Smooth muscle cell (in vitro differentiated cells): ENCODE measurements at regions not wholly inside any gene's neighbourhood (a gene's known extent, or its start where the extent isn't known, plus 50 kb on each side); places are given as distances from the start of the nearest gene placed in this dataset.

ENCODE experiments used
- DNase-seq: peaks from one replicate; lab custom pipeline; 2025; ENCODE audit not compliant: unreplicated experiment; lab: John Stamatoyannopoulos, UW
- H2AFZ ChIP-seq: fragments of 200-600 bp; sonication (generic); 2 replicates; pipeline ENCODE4 v1.6.0; 2016; ENCODE audit warnings: antibody characterized with exemption, low read depth, mild to moderate bottlenecking
- H3F3A ChIP-seq: fragments of 200-600 bp; sonication (generic); 2 replicates; pipeline ENCODE4 v1.6.0; 2017; ENCODE audit warnings: antibody characterized with exemption, low read depth
- H3K27ac ChIP-seq: fragments of 200-600 bp; sonication (generic); 2 replicates; pipeline ENCODE4 v1.5.1; 2016; ENCODE audit warnings: low read depth, mild to moderate bottlenecking
- H3K27me3 ChIP-seq: fragments of 200-600 bp; sonication (generic); 2 replicates; pipeline ENCODE4 v1.6.1; 2016; ENCODE audit warnings: low read depth, mild to moderate bottlenecking
- H3K36me3 ChIP-seq: fragments of 200-600 bp; sonication (generic); 2 replicates; pipeline ENCODE4 v1.5.1; 2016; ENCODE audit warnings: low read depth
- H3K4me1 ChIP-seq: fragments of 200-600 bp; sonication (generic); 2 replicates; pipeline ENCODE4 v1.5.1; 2016; ENCODE audit warnings: low read depth
- H3K4me2 ChIP-seq: fragments of 200-600 bp; sonication (generic); 2 replicates; pipeline ENCODE4 v1.6.0; 2016; ENCODE audit warnings: mild to moderate bottlenecking
- H3K4me3 ChIP-seq: fragments of 200-600 bp; sonication (generic); 2 replicates; pipeline ENCODE4 v1.5.1; 2016; ENCODE audit warnings: mild to moderate bottlenecking
- H3K79me2 ChIP-seq: fragments of 200-600 bp; sonication (generic); 2 replicates; pipeline ENCODE4 v1.6.0; 2016; ENCODE audit warnings: low read depth, mild to moderate bottlenecking
- H3K9ac ChIP-seq: fragments of 200-600 bp; sonication (generic); 2 replicates; pipeline ENCODE4 v1.6.0; 2016; ENCODE audit warnings: low read depth
- H3K9me3 ChIP-seq: fragments of 200-600 bp; sonication (generic); replicated peaks from 2 replicates; pipeline ENCODE4 v1.5.1; 2016; ENCODE audit warnings: low read depth
- H4K20me1 ChIP-seq: fragments of 200-600 bp; sonication (generic); 2 replicates; pipeline ENCODE4 v1.6.0; 2016; ENCODE audit warnings: low read depth
- CTCF ChIP-seq: fragments of 200-600 bp; sonication (generic); IDR thresholded peaks from 2 replicates; pipeline ENCODE4 v1.5.1; 2017; ENCODE audit warnings: borderline replicate concordance, mild to moderate bottlenecking, antibody characterized with exemption; ENCODE audit not compliant: insufficient read depth, poor library complexity, severe bottlenecking
- WGBS: methylation state at CpG from one replicate; pipeline ENCODE4 v1.1.7; 2016; ENCODE audit warnings: low lambda C conversion rate; 5-methylcytosine and 5-hydroxymethylcytosine counted together

- H3K9ac ChIP-seq: no peak overlapping the region
- no peak overlapping the region for H3K4me2 ChIP-seq
- no peak for DNase-seq
- H3K27me3 ChIP-seq: no peaks in the 10 kb centered on the region
- H3K4me1 ChIP-seq: no peaks in the 10 kb centered on the region
- no peaks in the 10 kb centered on the region for H3K36me3 ChIP-seq
- 95% methylated on average over 2 of the region's 2 CpGs for whole genome bisulfite sequencing
- H3F3A ChIP-seq: no peaks in the 10 kb centered on the region
- H3K79me2 ChIP-seq: no peaks in the 10 kb centered on the region
- no peak overlapping the region for H3K4me3 ChIP-seq
- no peaks in the 10 kb centered on the region for H3K9me3 ChIP-seq
- no peak overlapping the region for H2AFZ ChIP-seq
- no peaks in the 10 kb centered on the region for H4K20me1 ChIP-seq
- TF ChIP-seq CTCF: no peak
- H3K27ac ChIP-seq: no peak overlapping the region
Observed at GRCh38 chr20:8967641-8968245, 101.1 kb upstream of the PLCB4 start.

- TF ChIP-seq CTCF: no peak
- no peak overlapping the region for H3K4me3 ChIP-seq
- H3K27ac ChIP-seq: no peak overlapping the region
- H3K4me1 ChIP-seq: no peaks in the 10 kb centered on the region
- no peaks in the 10 kb centered on the region for H3K79me2 ChIP-seq
- no peak overlapping the region for H3K4me2 ChIP-seq
- no peak for DNase-seq
- no peak overlapping the region for H3K9ac ChIP-seq
- no peaks in the 10 kb centered on the region for H3F3A ChIP-seq
- H3K27me3 ChIP-seq: no peaks in the 10 kb centered on the region
- no peaks in the 10 kb centered on the region for H3K36me3 ChIP-seq
- H4K20me1 ChIP-seq: no peaks in the 10 kb centered on the region
- H3K9me3 ChIP-seq: no peaks in the 10 kb centered on the region
- H2AFZ ChIP-seq: no peak overlapping the region
Observed at GRCh38 chr20:8969146-8969583, 99.7 kb upstream of the PLCB4 start.

- 95% methylated on average over 4 of the region's 4 CpGs for WGBS
- Histone ChIP-seq H3K27me3 (no peaks in the 10 kb centered on the region), H3K4me1 (no peaks in the 10 kb centered on the region), H4K20me1 (no peaks in the 10 kb centered on the region), H3K27ac (no peak overlapping the region), H3K9ac (no peak overlapping the region), H3K79me2 (no peaks in the 10 kb centered on the region), H2AFZ (no peak overlapping the region), H3K4me3 (no peak overlapping the region), H3F3A (no peaks in the 10 kb centered on the region), H3K9me3 (no peaks in the 10 kb centered on the region), H3K4me2 (no peak overlapping the region), H3K36me3 (no peaks in the 10 kb centered on the region)
- DNase-seq: no peak
- TF ChIP-seq CTCF: no peak
Observed at GRCh38 chr20:8971669-8972316, 97.1 kb upstream of the PLCB4 start.
